ENCODE measurements at regions not wholly inside any gene's neighbourhood (a gene's known extent, or its start where the extent isn't known, plus 50 kb on each side); places are given as distances from the start of the nearest gene placed in this dataset.

GRCh38 chr19:5225486-5226345, 114.9 kb downstream of the PTPRS start:
- H3K4me3 Mint-ChIP-seq, result no peak overlapping the region
- 92% methylated on average over 28 of the region's 28 CpGs for WGBS (ENCODE audit: insufficient coverage)
- Histone ChIP-seq H4K20me1 (ENCODE audit: control insufficient read depth, insufficient read depth, low read length, poor library complexity, severe bottlenecking) (no peaks in the 10 kb centered on the region), H2AFZ (ENCODE audit: insufficient read depth, low read depth, low read length, poor library complexity, severe bottlenecking) (no peak overlapping the region), H3K9me3 (ENCODE audit: control extremely low read depth in 1 of 3, control insufficient read depth in 2 of 3, insufficient read depth in 1 of 3, low read length in 2 of 3) (no peaks in the 10 kb centered on the region), H3K4me2 (replicated peaks; ENCODE audit: low read depth, low read length, poor library complexity, severe bottlenecking) (no peak overlapping the region), H3K79me2 (ENCODE audit: control insufficient read depth, insufficient read depth, low read length) (no peaks in the 10 kb centered on the region), H3K4me3 (ENCODE audit: control extremely low read depth in 1 of 5, extremely low read depth in 1 of 5, insufficient read depth in 1 of 5, low read depth in 2 of 5, low read length in 4 of 5) (no peak overlapping the region), H3K9ac (ENCODE audit: low read length) (no peak overlapping the region), H3K36me3 (replicated peaks in 1 of 2; ENCODE audit: control extremely low read depth in 1 of 2, control insufficient read depth in 1 of 2, extremely low read depth in 1 of 2, insufficient read depth in 2 of 2, low read length in 1 of 2) (no peaks in the 10 kb centered on the region), H3K4me1 (ENCODE audit: control insufficient read depth in 2 of 2, insufficient read depth in 2 of 2, low read length in 2 of 2) (peaks cover 0 to 4% of the 10 kb centered on the region in 2 donors), H3K27ac (ENCODE audit: low read length in 2 of 2) (no peak overlapping the region), H3K27me3 (replicated peaks in 1 of 4; ENCODE audit: control extremely low read depth in 1 of 4, control insufficient read depth in 3 of 4, insufficient read depth in 4 of 4, low read length in 3 of 4) (peaks cover 0 to 6% (median 0%) of the 10 kb centered on the region in 4 experiments)
- ATAC-seq (ENCODE audit: low read depth), result no peak
- no peaks in the 10 kb centered on the region for H3K9me3 Mint-ChIP-seq (ENCODE audit: insufficient read depth)
- no peak overlapping the region for H3K27ac Mint-ChIP-seq
- ChIA-PET POLR2A (no interaction called here), CTCF (no interaction called here)
- TF ChIP-seq CTCF (IDR thresholded peaks at IDR 0.05) (peak; percentile 2), EZH2 (IDR thresholded peaks at IDR 0.05; ENCODE audit: borderline replicate concordance, insufficient read depth, low read depth, low read length, poor library complexity, severe bottlenecking) (no peak)
- DNase-seq, result no peak
- H3K27me3 Mint-ChIP-seq, result peaks cover 13% of the 10 kb centered on the region
- H3K4me1 Mint-ChIP-seq, result peaks cover 6% of the 10 kb centered on the region
- intact Hi-C loops (cut with micrococcal nuclease), result no loop called here

GRCh38 chr19:5224480-5224879, 116.1 kb downstream of the PTPRS start:
- Mint-ChIP-seq H3K4me3 (no peak overlapping the region), H3K27me3 (peaks cover 7% of the 10 kb centered on the region), H3K4me1 (peaks cover 2% of the 10 kb centered on the region), H3K27ac (no peak overlapping the region), H3K9me3 (ENCODE audit: insufficient read depth) (no peaks in the 10 kb centered on the region)
- intact Hi-C loops (cut with micrococcal nuclease), result no loop called here
- H2AFZ ChIP-seq (ENCODE audit: insufficient read depth, low read depth, low read length, poor library complexity, severe bottlenecking), result no peak overlapping the region
- peaks cover 0 to 4% of the 10 kb centered on the region in 2 donors for H3K4me1 ChIP-seq (ENCODE audit: control insufficient read depth in 2 of 2, insufficient read depth in 2 of 2, low read length in 2 of 2)
- no peaks in the 10 kb centered on the region for H4K20me1 ChIP-seq (ENCODE audit: control insufficient read depth, insufficient read depth, low read length, poor library complexity, severe bottlenecking)
- H3K9me3 ChIP-seq (ENCODE audit: control extremely low read depth in 1 of 3, control insufficient read depth in 2 of 3, insufficient read depth in 1 of 3, low read length in 2 of 3), result peaks cover 0 to 5% (median 0%) of the 10 kb centered on the region in 3 donors
- no peak overlapping the region for H3K27ac ChIP-seq (ENCODE audit: low read length in 2 of 2)
- peaks cover 0 to 6% (median 0%) of the 10 kb centered on the region in 4 experiments for H3K27me3 ChIP-seq (replicated peaks in 1 of 4; ENCODE audit: control extremely low read depth in 1 of 4, control insufficient read depth in 3 of 4, insufficient read depth in 4 of 4, low read length in 3 of 4)
- H3K36me3 ChIP-seq (replicated peaks in 1 of 2; ENCODE audit: control extremely low read depth in 1 of 2, control insufficient read depth in 1 of 2, extremely low read depth in 1 of 2, insufficient read depth in 2 of 2, low read length in 1 of 2), result no peaks in the 10 kb centered on the region
- ChIA-PET POLR2A (no interaction called here), CTCF (no interaction called here)
- WGBS (ENCODE audit: insufficient coverage), result 87% methylated on average over 6 of the region's 6 CpGs
- TF ChIP-seq CTCF (IDR thresholded peaks at IDR 0.05) (no peak), EZH2 (IDR thresholded peaks at IDR 0.05; ENCODE audit: borderline replicate concordance, insufficient read depth, low read depth, low read length, poor library complexity, severe bottlenecking) (no peak)
- H3K4me3 ChIP-seq (ENCODE audit: control extremely low read depth in 1 of 5, extremely low read depth in 1 of 5, insufficient read depth in 1 of 5, low read depth in 2 of 5, low read length in 4 of 5), result no peak overlapping the region
- ATAC-seq (ENCODE audit: low read depth) (no peak), DNase-seq (no peak)
- H3K4me2 ChIP-seq (replicated peaks; ENCODE audit: low read depth, low read length, poor library complexity, severe bottlenecking), result no peak overlapping the region
- no peaks in the 10 kb centered on the region for H3K79me2 ChIP-seq (ENCODE audit: control insufficient read depth, insufficient read depth, low read length)
- H3K9ac ChIP-seq (ENCODE audit: low read length), result no peak overlapping the region
